ENCODE measurements at regions not wholly inside any gene's neighbourhood (a gene's known extent, or its start where the extent isn't known, plus 50 kb on each side); places are given as distances from the start of the nearest gene placed in this dataset.

DNA sequence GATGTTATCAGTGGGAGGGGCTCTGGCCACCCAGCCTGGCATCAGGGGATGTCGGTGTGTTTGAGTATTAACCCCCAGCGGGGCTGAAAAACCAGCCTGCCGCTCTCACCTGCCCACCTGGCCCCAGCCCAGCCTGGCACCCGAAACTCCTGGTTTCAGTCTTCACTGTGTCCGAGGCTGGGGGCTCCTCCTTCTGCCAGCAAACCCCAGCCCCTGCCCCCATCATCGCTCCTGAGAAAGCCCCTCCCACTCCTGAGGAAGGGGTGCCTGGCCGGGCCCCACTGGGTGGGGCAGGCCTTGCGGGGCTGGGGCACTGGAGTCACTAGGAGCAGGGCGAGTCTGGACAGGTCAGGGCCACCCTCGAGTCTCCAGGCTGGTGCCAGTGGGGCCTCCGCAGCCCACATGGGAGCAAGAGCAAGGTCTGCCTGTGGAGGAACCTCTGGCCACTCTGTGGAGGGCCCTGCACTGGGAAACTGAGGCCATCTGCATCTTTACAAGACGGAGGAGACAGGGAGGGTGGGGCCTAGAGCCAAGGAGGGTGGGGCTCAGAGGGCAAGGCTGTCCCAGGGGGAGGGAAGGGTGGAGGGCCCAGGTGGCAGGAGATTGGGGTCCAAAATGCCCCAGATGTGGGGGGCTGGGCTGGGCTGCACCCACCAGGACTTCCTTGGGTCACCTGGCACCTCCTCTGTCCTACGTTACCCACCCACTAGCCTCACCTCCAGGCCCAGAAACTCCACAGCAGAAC is 51.5 kb upstream of the NOTCH1 start:
- TF ChIP-seq POLR2A (IDR thresholded peaks at IDR 0.05) (no peak), EP300 (IDR thresholded peaks at IDR 0.05) (no peak), POLR2AphosphoS5 (IDR thresholded peaks at IDR 0.05) (no peak)
- TF ChIP-seq, protein P1, sequence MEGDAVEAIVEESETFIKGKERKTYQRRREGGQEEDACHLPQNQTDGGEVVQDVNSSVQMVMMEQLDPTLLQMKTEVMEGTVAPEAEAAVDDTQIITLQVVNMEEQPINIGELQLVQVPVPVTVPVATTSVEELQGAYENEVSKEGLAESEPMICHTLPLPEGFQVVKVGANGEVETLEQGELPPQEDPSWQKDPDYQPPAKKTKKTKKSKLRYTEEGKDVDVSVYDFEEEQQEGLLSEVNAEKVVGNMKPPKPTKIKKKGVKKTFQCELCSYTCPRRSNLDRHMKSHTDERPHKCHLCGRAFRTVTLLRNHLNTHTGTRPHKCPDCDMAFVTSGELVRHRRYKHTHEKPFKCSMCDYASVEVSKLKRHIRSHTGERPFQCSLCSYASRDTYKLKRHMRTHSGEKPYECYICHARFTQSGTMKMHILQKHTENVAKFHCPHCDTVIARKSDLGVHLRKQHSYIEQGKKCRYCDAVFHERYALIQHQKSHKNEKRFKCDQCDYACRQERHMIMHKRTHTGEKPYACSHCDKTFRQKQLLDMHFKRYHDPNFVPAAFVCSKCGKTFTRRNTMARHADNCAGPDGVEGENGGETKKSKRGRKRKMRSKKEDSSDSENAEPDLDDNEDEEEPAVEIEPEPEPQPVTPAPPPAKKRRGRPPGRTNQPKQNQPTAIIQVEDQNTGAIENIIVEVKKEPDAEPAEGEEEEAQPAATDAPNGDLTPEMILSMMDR (IDR thresholded peaks at IDR 0.05), result no peak

Measured in upper lobe of left lung (tissue), 4 donors.